HG02759 (cell line): ENCODE measurements at regions not wholly inside any gene's neighbourhood (a gene's known extent, or its start where the extent isn't known, plus 50 kb on each side); places are given as distances from the start of the nearest gene placed in this dataset.
"Not testable (repeated sequence)": the region's sequence is repeated elsewhere in the genome, so short reads cannot be mapped to it uniquely, and the experiment has no call there.

ENCODE experiments used
- ATAC-seq: cut with Tn5 transposase; IDR thresholded peaks from one replicate; pipeline ENCODE4 v1.9.1; 2021; ENCODE audit warnings: mild to moderate bottlenecking, moderate library complexity; ENCODE audit not compliant: unreplicated experiment

- ATAC-seq: no peak
These were observed 418.9 kb upstream of the POM121L12 start for GRCh38 chr7:52616552-52616951.

DNA sequence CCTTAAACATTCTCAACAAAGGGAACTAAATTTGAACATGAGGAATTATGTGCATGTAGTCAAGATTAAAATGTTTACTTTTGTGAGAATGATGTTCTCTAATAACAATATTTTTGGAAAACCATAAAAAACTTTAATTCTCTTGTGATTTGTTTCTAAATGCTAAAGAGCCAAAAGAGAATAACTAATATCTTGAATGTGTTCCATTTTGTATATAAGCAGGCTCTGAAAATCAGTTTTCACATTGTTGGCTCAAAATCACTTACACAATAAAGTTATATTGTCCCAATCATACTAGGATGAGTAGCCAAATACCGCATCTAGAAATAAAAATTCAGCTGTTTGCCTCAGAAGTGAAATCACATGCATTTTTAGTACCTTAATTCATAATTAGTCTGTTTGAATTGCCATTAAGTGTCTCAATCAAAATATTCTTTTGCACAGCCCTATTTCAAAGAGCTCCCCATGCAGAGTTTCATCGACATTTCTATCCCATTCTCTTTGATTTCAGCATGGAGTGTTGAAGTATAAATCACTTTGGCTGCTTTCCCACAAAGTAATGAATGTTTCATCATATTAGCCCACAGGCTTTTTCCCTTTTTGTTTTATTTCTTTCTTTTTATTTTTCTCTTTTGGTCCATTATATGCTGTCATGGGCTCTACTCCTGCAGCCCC lies 420.3 kb upstream of the POM121L12 start:
- no peak for ATAC-seq

DNA sequence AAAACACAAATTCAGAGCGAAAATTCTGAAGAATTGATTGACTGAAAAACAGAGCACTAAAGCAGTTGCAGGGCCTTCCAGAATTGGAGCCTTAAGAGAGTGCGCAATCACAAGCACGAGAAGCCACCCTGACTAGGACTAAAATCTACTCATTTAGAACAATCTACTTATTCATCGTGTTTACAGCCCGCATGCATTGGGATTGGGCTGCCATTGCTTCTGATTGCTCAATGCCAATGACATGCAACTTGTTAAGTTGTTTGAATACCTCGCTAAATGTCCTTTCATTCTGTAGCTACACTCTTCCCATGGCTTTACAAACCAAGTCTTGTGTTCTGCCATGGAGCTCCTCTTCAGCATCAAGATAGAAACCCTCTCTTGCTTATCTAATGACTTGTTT lies 425.9 kb upstream of the POM121L12 start:
- no peak for ATAC-seq

- ATAC-seq: no peak
These were observed 442.7 kb upstream of the POM121L12 start for GRCh38 chr7:52592698-52593097.

DNA sequence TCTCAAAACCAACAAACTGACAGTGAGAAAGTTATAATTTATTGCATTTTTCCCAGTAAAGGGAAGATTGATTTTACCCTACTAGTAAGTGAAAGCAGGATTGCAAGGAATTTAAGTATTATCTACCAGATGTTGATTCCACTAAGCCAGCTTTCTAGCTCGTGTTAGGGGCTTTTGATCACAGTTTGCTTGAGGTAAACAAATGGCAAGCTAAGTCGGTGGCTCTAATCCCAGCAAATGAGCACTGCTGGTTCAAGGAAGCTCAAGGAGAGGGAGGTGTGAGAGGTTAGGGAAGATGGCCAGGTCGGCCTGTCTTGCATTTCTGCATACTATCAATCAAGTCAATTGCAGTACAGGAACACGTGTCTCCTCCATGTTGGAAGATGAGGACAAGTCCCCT lies 448.7 kb upstream of the POM121L12 start:
- ATAC-seq: no peak

GRCh38 chr7:52584041-52584440 lies 451.4 kb upstream of the POM121L12 start:
- no peak for ATAC-seq

GRCh38 chr7:52573141-52573540 lies 462.3 kb upstream of the POM121L12 start:
- not testable (repeated sequence) for ATAC-seq

DNA sequence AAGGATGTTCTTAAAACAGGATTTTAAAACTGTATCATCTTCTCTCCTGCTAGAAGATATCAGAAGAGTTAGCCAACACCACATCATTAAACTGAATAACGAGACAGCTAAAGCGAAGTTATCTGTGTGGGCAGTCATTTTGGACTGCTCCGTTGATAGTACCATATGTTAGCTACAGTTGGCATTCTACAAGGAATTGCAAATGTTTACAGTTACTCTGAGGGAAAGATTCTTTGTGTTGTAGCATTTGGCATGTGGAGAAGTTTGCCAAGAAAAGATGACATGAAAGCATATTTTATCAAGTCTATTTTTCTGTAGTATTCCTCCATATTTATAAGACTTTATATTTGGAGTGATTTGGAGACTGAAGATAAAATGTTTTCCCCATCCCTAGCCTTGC lies 464.4 kb upstream of the POM121L12 start:
- ATAC-seq: no peak

DNA sequence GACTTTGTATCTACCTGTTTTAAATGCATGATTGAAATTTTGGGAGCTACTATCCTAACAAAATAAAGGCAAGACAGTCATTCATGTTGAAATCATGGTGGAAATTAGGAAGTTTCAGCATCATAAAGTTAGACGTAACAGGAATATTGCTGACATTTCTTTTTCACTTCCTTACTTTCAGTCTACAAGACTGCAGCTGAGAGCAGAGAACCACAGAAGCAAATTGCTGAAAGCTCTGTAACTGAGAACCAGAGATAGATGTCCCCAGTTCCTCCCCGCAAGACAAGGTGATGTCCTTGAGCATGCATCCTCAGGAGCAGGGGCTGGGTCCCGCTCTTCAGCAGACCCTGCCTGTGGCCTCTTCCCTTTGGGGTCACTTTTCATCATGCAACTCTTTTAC lies 466.3 kb upstream of the POM121L12 start:
- ATAC-seq: no peak

DNA sequence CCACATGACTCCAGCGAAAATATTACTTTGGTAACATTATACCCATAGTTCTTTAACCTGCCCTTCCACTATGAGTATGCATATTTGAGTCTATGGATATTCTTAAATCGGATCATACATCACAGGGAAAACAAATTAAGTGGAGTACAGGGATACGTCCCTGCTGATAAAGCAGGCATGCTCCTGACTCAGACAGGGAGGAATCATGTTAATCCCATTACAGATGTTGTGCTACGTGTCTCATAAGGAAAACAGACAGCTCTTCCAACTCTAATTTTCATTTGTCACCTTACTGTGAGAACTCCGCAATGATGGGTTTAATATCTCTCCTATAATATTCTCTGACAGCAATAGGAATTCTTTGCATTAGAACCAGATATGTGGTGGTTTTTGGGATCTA lies 469.5 kb upstream of the POM121L12 start:
- no peak for ATAC-seq

DNA sequence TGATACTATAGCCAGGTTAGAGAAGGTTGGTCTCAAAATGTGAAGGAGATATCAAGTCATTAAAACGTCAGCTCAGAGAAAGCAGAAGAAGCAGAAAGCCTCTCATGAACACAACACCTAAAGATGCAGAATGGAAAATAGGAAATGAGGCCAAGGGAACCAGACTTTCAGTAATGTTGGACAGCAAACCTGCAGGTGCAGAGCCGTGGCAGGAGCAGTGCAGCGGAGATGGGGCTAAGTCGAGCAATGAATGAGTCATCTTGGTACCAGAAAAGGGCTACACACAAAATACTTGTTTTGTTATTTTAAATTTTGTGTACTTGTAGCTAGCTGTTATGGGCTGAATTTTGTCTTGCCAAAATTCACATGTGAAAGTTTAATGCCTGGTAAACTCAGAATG lies 479.6 kb upstream of the POM121L12 start:
- no peak for ATAC-seq

GRCh38 chr7:52547308-52547910 lies 488.0 kb upstream of the POM121L12 start:
- no peak for ATAC-seq

DNA sequence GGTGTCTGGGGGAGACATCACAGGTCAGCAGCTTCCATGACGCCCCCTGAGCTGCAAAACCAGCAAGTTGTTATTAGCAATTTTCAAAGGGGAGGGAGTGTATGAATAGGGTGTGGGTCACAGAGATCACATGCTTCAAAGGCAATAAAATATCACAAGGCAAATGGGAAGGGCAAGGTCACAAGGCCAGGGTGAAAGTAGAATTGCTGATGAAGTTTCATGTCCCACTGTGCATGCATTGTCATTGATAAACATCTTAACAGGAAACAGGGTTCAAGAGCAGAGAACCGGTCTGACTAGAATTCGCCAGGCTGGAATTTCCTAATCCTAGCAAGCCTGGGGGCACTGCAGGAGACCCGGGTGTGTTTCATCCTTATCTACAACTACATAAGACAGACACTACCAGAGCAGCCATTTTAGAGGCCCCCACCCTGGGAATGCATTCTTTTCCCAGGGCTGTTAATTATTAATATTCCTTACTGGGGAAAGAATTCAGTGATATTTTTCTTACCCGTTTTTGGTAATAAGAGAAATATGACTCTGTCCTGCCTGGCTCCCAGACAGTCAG lies 494.2 kb upstream of the POM121L12 start:
- ATAC-seq: not testable (repeated sequence)

DNA sequence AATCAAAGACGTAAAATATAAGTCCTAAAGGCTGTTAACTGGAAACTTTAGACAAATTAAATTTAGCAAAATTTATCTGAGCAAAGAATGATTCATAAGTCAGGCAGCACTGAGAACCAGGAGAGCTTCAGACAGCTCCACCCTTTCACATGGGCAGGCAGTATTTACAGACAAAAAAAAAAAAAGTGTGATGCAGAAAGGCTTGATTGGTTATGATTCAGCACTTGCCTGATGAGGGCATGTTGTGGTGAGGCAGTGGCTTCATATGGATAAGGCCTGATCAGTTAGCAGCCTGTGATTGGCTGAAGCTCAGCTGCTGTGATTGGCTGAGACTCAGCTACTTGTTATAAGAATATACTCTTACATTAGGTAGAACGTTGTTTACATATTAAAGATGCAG lies 495.4 kb upstream of the POM121L12 start:
- ATAC-seq: no peak

DNA sequence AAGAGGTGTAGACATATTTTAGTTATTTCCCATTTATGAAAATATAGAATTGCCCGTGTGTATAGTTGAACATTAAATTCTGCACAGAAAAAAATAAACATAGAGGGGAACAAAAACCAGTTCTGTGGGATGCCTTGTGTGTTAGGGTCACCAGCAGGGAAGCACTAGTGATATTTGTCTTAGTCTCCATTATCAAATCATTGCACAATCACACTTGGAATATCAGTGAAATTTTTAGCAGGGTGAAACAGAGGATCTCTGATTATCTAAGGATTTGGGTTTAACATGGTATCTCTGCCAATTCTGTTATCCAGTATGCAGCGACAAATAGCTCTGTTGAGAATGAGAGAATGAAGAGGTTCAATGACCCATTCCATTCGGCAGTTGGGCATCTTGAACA lies 496.0 kb upstream of the POM121L12 start:
- ATAC-seq: no peak

DNA sequence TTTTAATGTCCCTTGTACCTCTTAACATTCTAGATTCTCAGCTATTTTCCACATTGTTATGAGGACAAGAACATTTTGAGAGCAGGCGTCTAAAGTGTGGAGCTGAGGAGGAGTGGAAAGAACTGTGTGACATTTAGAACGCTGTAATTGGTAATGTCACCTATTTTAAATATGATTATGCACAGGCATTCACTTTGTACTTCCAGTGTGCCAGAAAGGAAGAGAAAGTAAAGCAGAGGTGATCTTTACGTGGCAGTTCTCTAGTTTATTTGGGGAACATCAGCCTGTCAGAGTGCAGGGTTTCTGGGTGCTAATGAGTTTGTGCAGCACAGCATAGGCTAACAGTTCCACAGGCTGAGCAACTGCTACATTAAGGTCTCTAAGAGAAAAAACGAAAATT lies 498.4 kb upstream of the POM121L12 start:
- no peak for ATAC-seq

DNA sequence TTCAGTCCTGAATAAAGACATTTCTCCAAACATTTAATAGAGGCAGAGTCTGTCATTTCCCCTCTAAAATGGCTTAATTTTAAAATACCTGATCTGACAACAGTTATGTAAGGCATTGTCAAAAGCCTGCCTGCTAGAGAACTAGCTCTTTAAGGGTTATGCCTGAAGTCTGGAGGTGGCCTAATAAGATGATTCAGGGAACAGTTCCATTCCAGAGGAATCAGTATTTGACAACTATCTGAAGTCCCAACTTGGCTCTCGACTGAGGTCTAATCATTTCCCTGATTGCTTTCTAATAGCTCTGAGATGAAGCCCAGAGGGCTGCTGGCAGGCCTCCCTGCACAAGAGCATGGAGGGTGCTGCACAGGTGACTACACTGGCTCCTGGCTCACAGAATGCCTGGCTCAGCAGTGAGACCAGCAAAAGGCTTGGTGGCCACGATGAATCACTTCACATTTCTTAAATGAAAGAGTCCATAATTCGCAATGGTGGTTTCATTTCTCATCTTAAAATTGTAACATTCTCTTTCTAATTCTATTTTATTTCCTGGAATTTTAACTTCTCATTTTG lies 509.6 kb upstream of the POM121L12 start:
- ATAC-seq: no peak

DNA sequence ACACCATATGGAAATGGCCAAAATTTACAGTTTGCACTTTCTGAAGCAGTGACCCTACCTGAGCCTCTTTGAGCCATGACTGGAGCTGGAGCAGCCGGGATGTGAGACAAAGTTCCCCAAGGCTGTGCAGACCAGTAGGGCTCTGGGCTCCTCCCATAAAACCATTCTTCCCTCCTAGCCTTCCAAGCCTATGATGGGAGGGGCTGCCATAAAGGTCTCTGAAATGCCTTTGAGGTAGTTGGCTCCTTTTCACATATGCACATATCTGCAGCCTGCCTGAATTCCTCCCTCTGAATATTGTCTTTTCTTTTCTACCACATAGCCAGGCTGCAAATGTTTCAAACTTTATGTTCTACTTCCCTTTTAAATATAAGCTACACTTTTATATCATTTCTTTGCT lies 516.6 kb upstream of the POM121L12 start:
- no peak for ATAC-seq

DNA sequence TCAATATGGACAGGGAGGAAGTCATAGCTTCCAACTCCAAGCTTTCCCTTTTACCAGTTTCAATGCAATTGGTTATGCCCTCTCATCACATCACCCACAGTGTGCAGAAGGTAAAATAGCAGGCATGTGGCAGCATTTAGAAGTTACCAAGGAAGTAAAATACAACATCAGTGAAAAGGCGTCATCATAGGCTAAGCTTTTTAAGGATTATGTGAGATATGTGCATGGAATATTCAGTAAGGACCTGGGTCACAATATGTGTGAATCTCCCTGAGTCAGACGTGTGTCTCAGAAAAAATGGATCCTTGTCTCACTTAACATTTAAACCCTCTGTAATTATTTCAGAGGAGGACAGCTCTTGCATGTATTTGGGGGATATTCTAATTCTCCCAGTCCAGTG lies 522.8 kb upstream of the POM121L12 start:
- ATAC-seq: no peak

DNA sequence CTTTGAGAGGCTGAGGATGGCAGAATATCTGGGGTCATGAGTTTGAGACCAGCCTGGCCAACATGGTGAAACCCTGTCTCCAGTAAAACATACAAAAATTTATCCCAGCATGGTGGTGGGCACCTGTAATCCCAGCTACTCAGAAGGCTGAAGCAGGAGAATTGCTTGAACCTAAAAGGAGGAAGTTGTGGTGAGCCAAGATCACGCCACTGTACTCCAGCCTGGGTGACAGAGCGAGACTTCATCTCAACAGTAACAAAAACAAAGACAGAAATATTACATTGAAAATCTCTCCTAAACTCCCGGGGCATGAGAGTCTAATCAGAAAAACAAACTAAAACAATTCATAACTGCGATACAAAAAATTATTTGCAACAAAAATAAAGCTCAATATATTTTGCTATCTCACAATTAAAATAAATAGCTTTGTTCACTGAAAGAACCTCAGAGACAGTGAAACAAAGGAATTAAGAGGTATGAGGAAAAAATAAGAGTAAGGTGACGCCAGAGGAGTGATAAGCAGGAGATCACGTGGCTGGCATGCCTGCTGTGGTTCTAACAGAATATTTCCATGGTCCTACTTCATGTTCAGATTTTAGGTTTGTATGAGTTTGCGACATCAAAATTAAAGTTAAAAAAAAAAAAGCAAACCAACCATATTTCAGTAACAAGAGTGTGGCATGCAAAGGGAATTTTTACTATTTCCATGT lies 527.7 kb upstream of the POM121L12 start:
- no peak for ATAC-seq

GRCh38 chr7:52506325-52506724 lies 529.1 kb upstream of the POM121L12 start:
- ATAC-seq: no peak

DNA sequence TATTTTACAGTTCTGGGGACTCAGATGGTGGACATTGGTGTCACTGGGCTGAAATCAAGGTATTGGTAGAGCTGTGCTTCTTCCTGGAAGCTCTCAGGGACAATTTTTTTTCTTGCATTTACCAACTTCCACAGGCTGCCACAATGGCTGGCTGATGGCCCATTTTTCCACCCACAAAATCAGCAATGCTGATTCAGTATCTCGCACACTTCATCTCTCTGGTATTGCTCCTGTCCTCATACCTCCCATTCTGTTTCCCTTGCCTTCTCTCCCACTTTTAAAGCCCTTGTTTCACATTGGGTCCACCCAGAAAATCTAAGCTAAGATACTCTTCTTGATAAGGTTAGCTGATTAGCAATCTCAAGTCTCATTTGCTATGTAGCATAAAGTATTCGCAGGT lies 530.9 kb upstream of the POM121L12 start:
- ATAC-seq: no peak
